Mesodermal cell (in vitro differentiated cells): ENCODE measurements at regions not wholly inside any gene's neighbourhood (a gene's known extent, or its start where the extent isn't known, plus 50 kb on each side); places are given as distances from the start of the nearest gene placed in this dataset.

Experiments
- H3K27ac ChIP-seq: 2 replicates; pipeline ENCODE4 v1.7.0; 2013; ENCODE audit warnings: mild to moderate bottlenecking, low read depth, low read length, moderate library complexity; ENCODE audit not compliant: severe bottlenecking
- H3K36me3 ChIP-seq: 2 replicates; pipeline ENCODE4 v1.7.1; 2013; ENCODE audit warnings: mild to moderate bottlenecking, low read length, moderate library complexity; ENCODE audit not compliant: control insufficient read depth, insufficient read depth
- H3K4me1 ChIP-seq: one replicate; pipeline ENCODE4 v1.7.1; 2013; ENCODE audit warnings: mild to moderate bottlenecking, low read length; ENCODE audit not compliant: insufficient read depth, control insufficient read depth, poor library complexity, severe bottlenecking
- H3K4me3 ChIP-seq: 2 replicates; pipeline ENCODE4 v1.7.0; 2013; ENCODE audit warnings: low read length, control low read depth, mild to moderate bottlenecking; ENCODE audit not compliant: insufficient read depth, poor library complexity, severe bottlenecking; ENCODE audit errors: extremely low read depth
- H3K9me3 ChIP-seq: 2 replicates; pipeline ENCODE4 v1.7.1; 2013; ENCODE audit warnings: mild to moderate bottlenecking, low read length, moderate library complexity; ENCODE audit not compliant: control insufficient read depth
- WGBS, 2 experiments: methylation state at CpG; one replicate each; pipeline ENCODE4 v1.1.5; 2013; ENCODE audit warnings: missing lambda C conversion rate in 2 of 2; ENCODE audit not compliant: insufficient coverage in 2 of 2; 5-methylcytosine and 5-hydroxymethylcytosine counted together

DNA sequence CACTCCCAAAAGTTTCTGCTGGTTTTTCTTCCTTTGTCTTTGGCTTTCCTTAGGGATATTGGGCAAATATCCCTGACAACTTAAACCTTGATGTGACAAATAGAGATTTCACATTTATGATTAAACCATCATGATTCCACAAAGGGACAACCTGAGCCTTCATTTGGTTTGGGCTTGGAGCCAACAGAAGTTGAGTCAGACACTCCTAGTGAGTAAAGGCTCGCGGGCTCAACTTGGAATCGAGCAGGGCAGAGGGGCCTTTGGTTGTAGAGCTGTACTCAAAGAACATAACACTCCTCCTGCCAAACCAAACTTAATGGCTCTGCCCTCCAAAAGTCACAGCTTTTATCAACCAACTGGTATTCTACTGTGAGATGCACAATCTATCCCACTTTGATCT lies 290.2 kb upstream of the MAP3K1 start:
- WGBS, 2 experiments: 81% methylated on average over 3 of the region's 3 CpGs; no CpG with 5 or more reads in 1 of the 2 experiments
- no peaks in the 10 kb centered on the region for H3K9me3 ChIP-seq
- H3K4me3 ChIP-seq: no peak overlapping the region
- H3K27ac ChIP-seq: no peak overlapping the region
- H3K36me3 ChIP-seq: no peaks in the 10 kb centered on the region
- H3K4me1 ChIP-seq: peaks cover 9% of the 10 kb centered on the region

DNA sequence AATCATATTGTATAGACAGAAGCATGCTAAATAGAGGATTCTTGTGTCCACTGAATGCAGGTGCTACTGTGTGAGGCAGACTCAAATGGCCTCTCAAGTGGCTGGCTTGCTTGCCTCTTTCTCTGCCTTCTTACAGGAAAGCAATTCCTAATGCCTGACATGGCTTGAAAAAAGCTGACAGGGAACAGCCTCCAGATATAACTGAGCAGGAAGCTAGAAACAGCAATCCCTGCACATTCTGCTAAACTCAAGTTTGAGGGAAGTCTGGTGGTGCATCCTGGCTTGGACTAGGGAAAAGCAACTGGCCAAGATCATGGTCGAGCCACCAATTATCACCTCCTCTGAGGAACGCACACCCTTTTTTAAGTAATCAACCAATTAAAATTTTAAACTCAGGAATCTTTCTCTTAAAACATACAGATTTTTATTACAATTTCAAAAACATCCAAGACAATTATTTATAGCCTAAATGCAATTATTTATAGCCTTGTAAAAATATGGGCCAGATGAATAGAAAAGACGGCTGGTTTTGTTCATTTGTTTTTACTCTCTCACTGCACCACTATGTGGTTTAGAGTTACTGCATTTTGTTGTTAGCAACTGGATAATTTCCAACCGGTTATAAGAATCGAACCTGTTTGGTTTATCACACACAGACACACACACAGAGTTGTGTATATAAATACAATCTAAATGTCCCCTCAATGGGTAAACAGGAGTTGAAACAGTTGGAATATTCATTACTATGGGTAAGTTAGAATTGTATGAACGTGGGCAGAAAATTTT lies 290.9 kb upstream of the ANKRD55 start:
- Histone ChIP-seq H3K36me3 (no peaks in the 10 kb centered on the region), H3K27ac (no peak overlapping the region), H3K9me3 (no peaks in the 10 kb centered on the region), H3K4me3 (no peak overlapping the region), H3K4me1 (peaks cover 9% of the 10 kb centered on the region)
- WGBS, 2 experiments: 50 to 63% methylated on average over 2 of the region's 6 CpGs

DNA sequence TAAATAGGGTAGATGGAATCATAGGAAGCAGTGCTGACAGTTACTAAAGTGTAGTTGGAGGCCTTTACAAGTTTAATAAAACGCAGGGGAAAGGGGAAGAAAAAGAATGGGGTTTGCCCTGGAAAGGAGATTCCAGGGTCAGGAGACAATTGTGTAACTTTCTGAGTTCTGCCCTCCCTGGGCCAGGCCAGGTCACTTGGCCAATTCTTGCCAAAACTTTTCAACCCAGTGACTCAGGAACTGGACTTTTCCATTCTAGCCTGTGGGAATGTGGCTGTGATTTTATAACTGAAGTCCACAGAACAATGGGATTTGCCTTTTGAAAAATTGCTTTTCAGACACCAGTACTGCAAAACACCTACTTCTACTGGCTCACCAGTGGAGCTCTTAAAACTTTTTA lies 289.8 kb upstream of the ANKRD55 start:
- no peaks in the 10 kb centered on the region for H3K36me3 ChIP-seq
- H3K27ac ChIP-seq: no peak overlapping the region
- H3K9me3 ChIP-seq: no peaks in the 10 kb centered on the region
- peaks cover 9% of the 10 kb centered on the region for H3K4me1 ChIP-seq
- no peak overlapping the region for H3K4me3 ChIP-seq
- 86 to 90% methylated on average over 1 of the region's 1 CpG for WGBS, 2 experiments

- no peaks in the 10 kb centered on the region for H3K36me3 ChIP-seq
- H3K4me3 ChIP-seq: no peak overlapping the region
- H3K27ac ChIP-seq: no peak overlapping the region
- peaks cover 9% of the 10 kb centered on the region for H3K4me1 ChIP-seq
- H3K9me3 ChIP-seq: no peaks in the 10 kb centered on the region
- 67 to 80% methylated on average over 3 to 5 of the region's 5 CpGs for WGBS, 2 experiments
These were observed 289.0 kb upstream of the ANKRD55 start for GRCh38 chr5:56522169-56522568.

DNA sequence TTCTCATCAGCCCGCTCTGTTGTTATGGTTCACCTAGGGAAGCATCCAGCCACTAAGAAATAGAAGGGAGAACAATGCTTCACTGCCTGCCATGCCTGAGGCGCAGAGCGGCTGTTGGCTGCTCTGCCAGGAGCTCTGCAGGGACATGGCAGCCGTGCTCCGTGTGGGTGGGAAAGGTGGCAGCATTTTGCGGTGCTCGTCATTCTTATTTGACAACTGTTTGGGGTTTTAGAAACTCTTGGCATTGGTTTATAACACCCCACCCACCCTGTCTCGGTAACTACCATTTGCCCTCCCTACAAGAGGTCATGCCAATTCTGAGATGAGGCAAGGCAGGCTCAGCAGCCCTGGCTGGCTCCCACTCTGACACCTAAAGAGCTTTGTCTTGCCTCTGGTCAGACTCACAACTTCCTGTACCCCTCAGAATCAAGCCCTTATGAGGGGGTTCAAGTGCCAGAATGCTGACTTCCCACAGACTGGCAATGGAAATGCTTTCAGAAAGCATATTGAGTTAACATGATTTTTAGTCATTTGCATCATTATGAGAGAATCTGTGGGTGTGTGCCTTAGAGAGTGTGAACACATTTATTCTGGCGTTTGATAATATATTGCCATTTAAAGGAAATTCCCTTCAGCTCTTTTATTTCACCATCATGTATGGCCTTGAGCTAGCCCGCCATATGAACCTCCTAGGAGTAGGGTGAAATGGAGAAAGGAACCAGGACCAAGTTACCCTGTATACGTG lies 288.0 kb upstream of the ANKRD55 start:
- Histone ChIP-seq H3K4me1 (peaks cover 9% of the 10 kb centered on the region), H3K36me3 (no peaks in the 10 kb centered on the region), H3K27ac (no peak overlapping the region), H3K4me3 (no peak overlapping the region), H3K9me3 (no peaks in the 10 kb centered on the region)
- 94 to 97% methylated on average over 6 to 7 of the region's 11 CpGs for WGBS, 2 experiments

GRCh38 chr5:56518820-56519219 lies 285.7 kb upstream of the ANKRD55 start:
- H3K36me3 ChIP-seq: no peaks in the 10 kb centered on the region
- no peak overlapping the region for H3K4me3 ChIP-seq
- H3K4me1 ChIP-seq: peaks cover 9% of the 10 kb centered on the region
- H3K27ac ChIP-seq: no peak overlapping the region
- WGBS, 2 experiments: 81 to 88% methylated on average over 3 to 4 of the region's 4 CpGs
- H3K9me3 ChIP-seq: no peaks in the 10 kb centered on the region

DNA sequence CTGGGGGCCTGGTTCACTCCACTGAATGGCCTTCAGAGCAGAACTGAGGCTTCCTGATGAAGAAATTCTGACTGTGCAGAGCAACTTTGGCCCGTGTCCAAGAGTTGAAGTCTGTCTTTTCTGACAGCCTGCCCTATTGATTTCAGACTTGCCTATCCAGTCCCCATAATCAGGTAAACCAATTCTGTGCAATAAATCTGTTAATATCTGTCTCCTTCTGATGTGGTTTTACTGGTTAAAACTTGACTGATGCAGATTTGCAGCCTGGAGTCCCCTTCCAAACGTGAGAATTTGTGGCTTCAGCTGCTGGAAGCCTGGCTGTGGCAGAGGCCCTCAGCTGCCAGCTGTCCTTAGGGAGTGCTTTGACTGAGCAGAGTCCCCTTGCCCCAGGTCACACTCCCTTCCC lies 283.9 kb upstream of the ANKRD55 start:
- Histone ChIP-seq H3K4me3 (no peak overlapping the region), H3K27ac (no peak overlapping the region), H3K9me3 (no peaks in the 10 kb centered on the region), H3K36me3 (no peaks in the 10 kb centered on the region), H3K4me1 (no peaks in the 10 kb centered on the region)
- WGBS, 2 experiments: 77 to 82% methylated on average over 1 of the region's 2 CpGs

- H3K27ac ChIP-seq: no peak overlapping the region
These were observed 283.3 kb upstream of the ANKRD55 start for GRCh38 chr5:56516441-56516840.

GRCh38 chr5:56516035-56516434 lies 282.9 kb upstream of the ANKRD55 start:
- Histone ChIP-seq H3K27ac (no peak overlapping the region), H3K36me3 (no peaks in the 10 kb centered on the region), H3K9me3 (no peaks in the 10 kb centered on the region), H3K4me1 (no peaks in the 10 kb centered on the region), H3K4me3 (no peak overlapping the region)
- WGBS, 2 experiments: 67 to 100% methylated on average over 1 to 2 of the region's 2 CpGs

More at GRCh38 chr5:56516441-56516840, 283.3 kb upstream of the ANKRD55 start:
- Histone ChIP-seq H3K4me3 (no peak overlapping the region), H3K9me3 (no peaks in the 10 kb centered on the region), H3K4me1 (no peaks in the 10 kb centered on the region), H3K36me3 (no peaks in the 10 kb centered on the region)
- WGBS, 2 experiments: 89 to 95% methylated on average over 4 to 5 of the region's 5 CpGs

GRCh38 chr5:56515011-56515410 lies 281.9 kb upstream of the ANKRD55 start:
- H3K27ac ChIP-seq: no peak overlapping the region
- H3K4me1 ChIP-seq: no peaks in the 10 kb centered on the region
- 56 to 68% methylated on average over 6 to 8 of the region's 8 CpGs for WGBS, 2 experiments
- no peaks in the 10 kb centered on the region for H3K9me3 ChIP-seq
- H3K4me3 ChIP-seq: no peak overlapping the region
- H3K36me3 ChIP-seq: no peaks in the 10 kb centered on the region

- Histone ChIP-seq H3K36me3 (no peaks in the 10 kb centered on the region), H3K27ac (no peak overlapping the region), H3K4me3 (no peak overlapping the region), H3K4me1 (no peaks in the 10 kb centered on the region), H3K9me3 (no peaks in the 10 kb centered on the region)
- WGBS, 2 experiments: 58 to 70% methylated on average over 2 of the region's 4 CpGs
These were observed 281.1 kb upstream of the ANKRD55 start for GRCh38 chr5:56514245-56514644.
